ENCODE measurements at regions not wholly inside any gene's neighbourhood (a gene's known extent, or its start where the extent isn't known, plus 50 kb on each side); places are given as distances from the start of the nearest gene placed in this dataset.

- TF ChIP-seq CTCF (IDR thresholded peaks at IDR 0.05) (no peak), POLR2A (IDR thresholded peaks at IDR 0.05) (no peak)
- no peaks in the 10 kb centered on the region for H3K36me3 ChIP-seq
- H3K27me3 ChIP-seq = no peaks in the 10 kb centered on the region
- intact Hi-C loops (cut with DNase I) = no loop called here
- 68 to 78% (median 75%) methylated on average over 3 of the region's 3 CpGs for WGBS, 4 donors
- H3K27ac ChIP-seq = no peak overlapping the region
- H3K9me3 ChIP-seq = peaks cover 0 to 9% (median 0%) of the 10 kb centered on the region in 12 donors
- ATAC-seq (no peak), DNase-seq (no peak)
- no peaks in the 10 kb centered on the region for H3K4me1 ChIP-seq
- no peak overlapping the region for H3K4me3 ChIP-seq
Observed at GRCh38 chr3:81293156-81293555, 468.3 kb downstream of the GBE1 start.

- peaks cover 0 to 9% (median 0%) of the 10 kb centered on the region in 12 donors for H3K9me3 ChIP-seq
- no peaks in the 10 kb centered on the region for H3K4me1 ChIP-seq
- intact Hi-C loops (cut with DNase I) = no loop called here
- H3K27me3 ChIP-seq = no peaks in the 10 kb centered on the region
- no peak for ATAC-seq
- H3K36me3 ChIP-seq = no peaks in the 10 kb centered on the region
- 80 to 89% (median 85%) methylated on average over 1 of the region's 1 CpG for WGBS, 4 donors
- no peak for TF ChIP-seq CTCF (IDR thresholded peaks at IDR 0.05)
- no peak for TF ChIP-seq POLR2A (IDR thresholded peaks at IDR 0.05)
- DNase-seq = no peak
- H3K4me3 ChIP-seq = no peak overlapping the region
- H3K27ac ChIP-seq = no peak overlapping the region
Observed at GRCh38 chr3:81291586-81291985, 469.9 kb downstream of the GBE1 start.

- Histone ChIP-seq H3K36me3 (no peaks in the 10 kb centered on the region), H3K27me3 (no peaks in the 10 kb centered on the region), H3K9me3 (peaks cover 0 to 9% (median 0%) of the 10 kb centered on the region in 12 donors), H3K4me1 (no peaks in the 10 kb centered on the region), H3K27ac (no peak overlapping the region), H3K4me3 (no peak overlapping the region)
- intact Hi-C loops (cut with DNase I) = no loop called here
- 42 to 50% (median 45%) methylated on average over 3 of the region's 3 CpGs for WGBS, 4 donors
- ATAC-seq (no peak), DNase-seq (no peak)
- TF ChIP-seq CTCF (IDR thresholded peaks at IDR 0.05) (no peak), POLR2A (IDR thresholded peaks at IDR 0.05) (no peak)
Observed at GRCh38 chr3:81289676-81290075, 471.8 kb downstream of the GBE1 start.

GRCh38 chr3:81279481-81280379 is 481.7 kb downstream of the GBE1 start:
- intact Hi-C loops (cut with DNase I) = no loop called here
- no peaks in the 10 kb centered on the region for H3K36me3 ChIP-seq
- no peaks in the 10 kb centered on the region for H3K4me1 ChIP-seq
- H3K4me3 ChIP-seq = no peak overlapping the region
- H3K27ac ChIP-seq = no peak overlapping the region
- no peak for DNase-seq
- no peak for ATAC-seq
- no peaks in the 10 kb centered on the region for H3K27me3 ChIP-seq
- 59 to 80% (median 65%) methylated on average over 4 of the region's 4 CpGs for WGBS, 4 donors
- TF ChIP-seq CTCF (IDR thresholded peaks at IDR 0.05) (no peak), POLR2A (IDR thresholded peaks at IDR 0.05) (no peak)
- H3K9me3 ChIP-seq = no peaks in the 10 kb centered on the region

All from heart left ventricle (tissue), 16 donors.